GM23248 (cell line): ENCODE measurements at regions not wholly inside any gene's neighbourhood (a gene's known extent, or its start where the extent isn't known, plus 50 kb on each side); places are given as distances from the start of the nearest gene placed in this dataset.
A peak's percentile ranks its signal among the peaks of the same experiment; 100 is the strongest.

Source experiments
- DNase-seq: peaks from one replicate; pipeline ENCODE4 v3.0.0-alpha.2; 2015
- H2AFZ ChIP-seq: fragments of 200-600 bp; sonication (generic); 2 replicates; pipeline ENCODE4 v1.6.1; 2016; ENCODE audit warnings: antibody characterized with exemption
- H3F3A ChIP-seq: fragments of 200-600 bp; sonication (generic); 2 replicates; pipeline ENCODE4 v1.6.1; 2016; ENCODE audit warnings: mild to moderate bottlenecking, antibody characterized with exemption, mixed run types; ENCODE audit not compliant: insufficient read depth
- H3K27ac ChIP-seq: fragments of 200-600 bp; sonication (generic); 2 replicates; pipeline ENCODE4 v1.5.1; 2016; ENCODE audit warnings: mild to moderate bottlenecking
- H3K27me3 ChIP-seq: fragments of 200-600 bp; sonication (generic); replicated peaks from 2 replicates; pipeline ENCODE4 v1.6.1; 2016; ENCODE audit warnings: mild to moderate bottlenecking; ENCODE audit not compliant: insufficient read depth
- H3K36me3 ChIP-seq: fragments of 200-600 bp; sonication (generic); 2 replicates; pipeline ENCODE4 v1.6.1; 2016; ENCODE audit warnings: low read depth, mild to moderate bottlenecking
- H3K4me1 ChIP-seq: fragments of 200-600 bp; sonication (generic); 2 replicates; pipeline ENCODE4 v1.6.1; 2016; ENCODE audit warnings: mild to moderate bottlenecking; ENCODE audit not compliant: insufficient read depth
- H3K4me2 ChIP-seq: fragments of 200-600 bp; sonication (generic); one replicate; pipeline ENCODE4 v1.6.1; 2016; ENCODE audit warnings: mild to moderate bottlenecking; ENCODE audit not compliant: unreplicated experiment
- H3K4me3 ChIP-seq: fragments of 200-600 bp; sonication (generic); 2 replicates; pipeline ENCODE4 v1.5.1; 2016; ENCODE audit warnings: mild to moderate bottlenecking
- H3K79me2 ChIP-seq: fragments of 200-600 bp; sonication (generic); 2 replicates; pipeline ENCODE4 v1.6.1; 2016; ENCODE audit warnings: mild to moderate bottlenecking; ENCODE audit not compliant: insufficient read depth
- H3K9ac ChIP-seq: fragments of 200-600 bp; sonication (generic); 2 replicates; pipeline ENCODE4 v1.6.1; 2016; ENCODE audit warnings: mild to moderate bottlenecking
- H3K9me2 ChIP-seq: fragments of 200-600 bp; sonication (generic); 2 replicates; pipeline ENCODE4 v1.6.1; 2016; ENCODE audit warnings: mixed run types, mild to moderate bottlenecking, moderate library complexity; ENCODE audit not compliant: insufficient read depth
- H3K9me3 ChIP-seq: fragments of 200-600 bp; sonication (generic); one replicate; pipeline ENCODE4 v1.6.1; 2017; ENCODE audit warnings: low read depth
- H4K20me1 ChIP-seq: fragments of 200-600 bp; sonication (generic); 2 replicates; pipeline ENCODE4 v1.6.0; 2016; ENCODE audit not compliant: insufficient read depth
- EZH2 ChIP-seq: fragments of 200-600 bp; sonication (generic); IDR thresholded peaks from 2 replicates; pipeline ENCODE4 v1.6.1; 2018; ENCODE audit warnings: antibody characterized with exemption, mild to moderate bottlenecking; ENCODE audit not compliant: insufficient read depth, poor library complexity, severe bottlenecking
- EZH2phosphoT487 ChIP-seq: fragments of 200-600 bp; sonication (generic); IDR thresholded peaks from 2 replicates; pipeline ENCODE4 v1.6.1; 2018; ENCODE audit warnings: antibody characterized with exemption, moderate library complexity, mild to moderate bottlenecking, low read depth; ENCODE audit not compliant: insufficient read depth
- WGBS, 2 experiments: methylation state at CpG; one replicate each; pipeline ENCODE4 v1.1.6; 2015 to 2017; ENCODE audit warnings: low lambda C conversion rate in 2 of 2, low coverage in 1 of 2; ENCODE audit errors: missing lambda C conversion rate in 2 of 2; 5-methylcytosine and 5-hydroxymethylcytosine counted together
- in situ Hi-C: fragments of 300-500 bp; cut with MboI; formaldehyde crosslinking; loops from 2 replicates; pipeline ENCODE4 v1.15.0; 2020

- in situ Hi-C loops, result no loop called here
- TF ChIP-seq EZH2phosphoT487 (no peak), EZH2 (no peak)
- Histone ChIP-seq H3K9ac (no peak overlapping the region), H3K4me1 (no peaks in the 10 kb centered on the region), H3K27ac (no peak overlapping the region), H3K79me2 (no peaks in the 10 kb centered on the region), H3K9me2 (no peaks in the 10 kb centered on the region), H3K36me3 (no peaks in the 10 kb centered on the region), H3K4me2 (no peak overlapping the region), H2AFZ (no peak overlapping the region), H4K20me1 (no peaks in the 10 kb centered on the region), H3K9me3 (no peaks in the 10 kb centered on the region), H3K4me3 (no peak overlapping the region), H3K27me3 (peaks cover 16% of the 10 kb centered on the region), H3F3A (no peaks in the 10 kb centered on the region)
- no peak for DNase-seq
- WGBS, 2 experiments, result 33 to 38% methylated on average over 7 of the region's 7 CpGs
These were observed 530.2 kb downstream of the SOX6 start for GRCh38 chr11:15825976-15826650.

GRCh38 chr11:15826826-15827225, 529.5 kb downstream of the SOX6 start:
- Histone ChIP-seq H3K79me2 (no peaks in the 10 kb centered on the region), H3K4me2 (no peak overlapping the region), H3K4me1 (no peaks in the 10 kb centered on the region), H3F3A (no peaks in the 10 kb centered on the region), H3K27ac (no peak overlapping the region), H3K4me3 (no peak overlapping the region), H3K36me3 (no peaks in the 10 kb centered on the region), H4K20me1 (no peaks in the 10 kb centered on the region), H3K27me3 (peaks cover 16% of the 10 kb centered on the region), H3K9me2 (no peaks in the 10 kb centered on the region), H3K9ac (no peak overlapping the region), H2AFZ (no peak overlapping the region), H3K9me3 (no peaks in the 10 kb centered on the region)
- in situ Hi-C loops, result no loop called here
- TF ChIP-seq EZH2, result no peak
- no peak for TF ChIP-seq EZH2phosphoT487
- peak; percentile 24 for DNase-seq

GRCh38 chr11:15828215-15828853, 528.0 kb downstream of the SOX6 start:
- no peaks in the 10 kb centered on the region for H4K20me1 ChIP-seq
- no peak overlapping the region for H3K4me2 ChIP-seq
- WGBS, 2 experiments, result 4 to 8% methylated on average over 9 of the region's 9 CpGs
- no peak overlapping the region for H3K9ac ChIP-seq
- no peaks in the 10 kb centered on the region for H3K9me3 ChIP-seq
- H3F3A ChIP-seq, result no peaks in the 10 kb centered on the region
- H3K79me2 ChIP-seq, result no peaks in the 10 kb centered on the region
- no peak overlapping the region for H2AFZ ChIP-seq
- peaks cover 16% of the 10 kb centered on the region for H3K27me3 ChIP-seq
- TF ChIP-seq EZH2phosphoT487, result no peak
- TF ChIP-seq EZH2, result no peak
- no peaks in the 10 kb centered on the region for H3K4me1 ChIP-seq
- H3K9me2 ChIP-seq, result no peaks in the 10 kb centered on the region
- no peaks in the 10 kb centered on the region for H3K36me3 ChIP-seq
- DNase-seq, result no peak
- in situ Hi-C loops, result no loop called here
- H3K4me3 ChIP-seq, result no peak overlapping the region
- H3K27ac ChIP-seq, result no peak overlapping the region

GRCh38 chr11:15829312-15829711, 527.0 kb downstream of the SOX6 start:
- 42 to 74% methylated on average over 1 of the region's 1 CpG for WGBS, 2 experiments
- H4K20me1 ChIP-seq, result no peaks in the 10 kb centered on the region
- H3K27ac ChIP-seq, result no peak overlapping the region
- H3K4me1 ChIP-seq, result no peaks in the 10 kb centered on the region
- no peak overlapping the region for H2AFZ ChIP-seq
- H3K79me2 ChIP-seq, result no peaks in the 10 kb centered on the region
- H3K9ac ChIP-seq, result no peak overlapping the region
- no peaks in the 10 kb centered on the region for H3K9me3 ChIP-seq
- no peak overlapping the region for H3K4me2 ChIP-seq
- no peaks in the 10 kb centered on the region for H3K36me3 ChIP-seq
- H3K4me3 ChIP-seq, result no peak overlapping the region
- H3K27me3 ChIP-seq, result peaks cover 16% of the 10 kb centered on the region
- no peak for DNase-seq
- H3K9me2 ChIP-seq, result no peaks in the 10 kb centered on the region
- in situ Hi-C loops, result no loop called here
- H3F3A ChIP-seq, result no peaks in the 10 kb centered on the region
- TF ChIP-seq EZH2, result no peak
- TF ChIP-seq EZH2phosphoT487, result no peak
